Non-pigmented ciliary epithelial cell (primary cell): ENCODE measurements at regions not wholly inside any gene's neighbourhood (a gene's known extent, or its start where the extent isn't known, plus 50 kb on each side); places are given as distances from the start of the nearest gene placed in this dataset.

Source experiments
- DNase-seq: peaks from one replicate; pipeline ENCODE4 v3.0.0-alpha.2; 2010; ENCODE audit warnings: low read depth

DNA sequence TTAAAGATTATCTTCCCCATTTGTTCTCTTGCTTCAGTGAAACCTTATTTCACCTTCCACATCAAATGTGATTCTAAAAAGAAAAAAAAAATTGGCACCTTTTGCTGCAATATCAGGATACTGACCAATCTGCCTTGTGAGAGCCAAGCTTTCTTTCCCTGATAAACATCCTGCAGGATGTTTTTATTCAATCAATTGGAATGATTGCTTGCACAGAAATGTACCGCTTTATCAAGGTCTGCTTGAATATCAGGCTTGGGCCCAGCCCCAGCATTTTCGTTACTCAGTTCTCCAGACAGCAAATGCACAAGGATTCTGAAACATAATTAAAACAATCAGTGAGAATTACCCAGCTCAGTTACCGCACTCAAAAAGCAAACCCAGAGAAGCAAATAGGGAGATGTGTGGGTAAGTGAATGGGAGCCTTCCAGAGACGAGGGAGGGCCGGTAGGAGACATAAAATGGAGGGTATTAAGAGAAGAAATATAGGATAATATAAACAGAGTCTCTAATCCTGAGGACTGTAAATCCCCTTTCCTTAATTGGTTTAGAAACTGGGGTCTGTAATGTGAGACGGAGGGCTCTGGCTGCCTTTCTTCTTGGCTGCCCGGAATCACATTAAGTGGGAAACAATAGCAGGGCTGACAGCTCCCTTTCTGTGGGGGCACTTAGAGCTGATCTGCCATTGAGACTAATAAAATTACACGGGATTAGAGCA is 291.8 kb downstream of the ICOS start:
- DNase-seq, result no peak

DNA sequence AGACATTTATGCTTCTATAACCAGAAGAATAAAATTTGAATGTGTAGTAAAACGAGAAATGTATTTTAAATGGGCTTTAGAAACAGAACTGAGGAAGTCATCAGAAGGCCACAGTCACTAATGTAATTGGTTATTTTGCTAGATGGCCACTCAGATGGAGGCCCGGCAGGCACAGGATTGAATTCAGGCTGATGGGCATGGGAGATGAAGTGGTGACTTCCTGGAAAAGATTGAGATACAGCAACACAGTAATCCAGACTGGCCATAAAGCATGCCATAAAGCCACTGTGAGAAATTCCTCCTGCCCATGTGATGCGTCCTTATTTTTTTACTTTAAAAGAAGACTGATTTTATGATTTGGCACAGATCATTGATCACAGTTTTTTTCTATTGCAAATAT is 297.7 kb downstream of the ICOS start:
- DNase-seq, result no peak

DNA sequence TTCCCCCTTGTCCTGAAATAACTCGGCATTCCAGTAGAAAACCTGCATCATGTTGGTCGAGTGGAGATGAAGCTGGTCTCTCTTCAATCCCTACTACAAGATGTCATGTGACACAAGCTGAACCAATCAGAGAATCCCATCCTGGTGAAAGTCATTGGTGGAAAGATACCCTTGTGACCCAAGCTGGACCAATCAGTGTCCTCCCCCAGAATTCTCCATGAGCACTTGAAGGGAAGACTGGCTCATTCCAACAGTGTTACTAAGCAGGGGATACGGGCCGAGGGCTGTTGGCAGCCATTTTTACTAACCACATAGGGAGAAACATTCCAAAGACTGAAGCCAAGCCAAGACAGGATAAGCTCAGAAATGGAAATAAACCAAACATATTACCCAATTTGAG is 298.3 kb downstream of the ICOS start:
- no peak for DNase-seq

DNA sequence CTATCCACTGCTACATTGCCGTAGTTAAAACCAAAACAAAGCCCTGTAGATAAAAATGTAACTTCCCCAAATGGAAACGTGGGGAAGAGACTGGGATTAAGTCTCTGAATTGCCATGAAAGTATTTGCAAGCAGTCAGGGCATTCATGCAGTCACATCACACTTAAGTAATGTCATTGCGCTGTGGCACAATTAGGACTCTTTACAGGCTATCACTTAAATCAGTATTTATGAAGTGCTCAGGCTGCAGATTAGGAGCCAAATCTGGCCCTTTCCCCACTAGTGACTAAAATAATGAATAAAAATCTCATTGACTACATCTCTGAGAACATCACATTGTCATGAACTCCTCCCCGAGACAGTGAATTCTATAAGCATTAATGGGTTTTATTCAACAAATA is 300.9 kb downstream of the ICOS start:
- DNase-seq, result no peak

DNA sequence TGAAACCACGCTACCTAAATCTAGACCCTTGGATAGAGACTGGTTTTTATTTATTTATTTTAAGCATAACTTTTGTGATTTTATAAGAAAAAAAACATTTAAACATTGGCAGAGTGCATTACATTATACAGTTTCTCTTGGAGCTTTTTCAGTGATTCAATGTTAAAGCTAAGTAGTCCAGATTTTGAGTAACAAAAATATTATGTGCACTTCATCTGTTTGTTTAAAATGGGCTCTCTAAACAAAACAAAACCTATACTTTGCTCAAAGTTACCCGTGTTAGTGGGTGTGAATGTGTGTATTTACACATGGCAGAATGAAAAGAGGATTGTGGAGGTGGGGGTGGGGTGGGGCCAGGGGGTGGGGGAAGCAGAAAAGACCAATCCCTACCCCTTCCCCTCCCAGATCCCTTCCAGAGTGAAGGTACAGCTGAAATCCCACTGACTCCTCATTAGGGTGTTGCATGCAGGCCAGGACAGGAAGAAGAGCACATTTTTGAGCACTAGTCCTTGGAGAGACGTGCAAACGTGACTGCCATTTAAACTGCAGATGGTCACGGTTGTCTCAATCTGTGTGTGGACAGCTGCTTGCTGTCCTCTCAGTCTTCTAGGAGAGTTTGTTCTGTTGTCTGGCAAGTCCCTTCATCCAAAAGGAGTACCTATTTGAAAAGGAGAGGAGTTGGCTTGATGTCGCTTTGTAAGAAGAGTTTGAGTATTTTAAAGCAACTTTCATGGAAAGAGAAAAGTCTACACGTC is 303.0 kb downstream of the ICOS start:
- DNase-seq, result no peak

DNA sequence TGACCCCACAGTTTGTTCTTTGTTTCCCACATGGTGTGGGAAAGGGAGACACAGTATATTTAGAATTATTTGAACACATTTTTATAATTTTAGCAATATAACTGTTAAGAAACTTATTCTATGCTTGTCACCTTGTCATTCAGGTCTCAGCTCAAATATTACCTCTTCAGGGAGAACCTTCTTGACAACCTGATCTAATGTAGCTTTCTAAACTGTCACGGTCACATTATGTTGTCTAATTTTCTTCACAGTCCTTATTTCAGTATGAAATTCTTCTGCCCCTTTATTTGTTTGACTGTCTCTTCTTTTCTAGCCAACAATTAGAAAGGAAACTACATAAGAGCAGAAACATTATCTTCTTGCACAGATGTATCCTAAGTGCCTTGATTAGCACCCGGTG is 304.3 kb upstream of the PARD3B start:
- no peak for DNase-seq

DNA sequence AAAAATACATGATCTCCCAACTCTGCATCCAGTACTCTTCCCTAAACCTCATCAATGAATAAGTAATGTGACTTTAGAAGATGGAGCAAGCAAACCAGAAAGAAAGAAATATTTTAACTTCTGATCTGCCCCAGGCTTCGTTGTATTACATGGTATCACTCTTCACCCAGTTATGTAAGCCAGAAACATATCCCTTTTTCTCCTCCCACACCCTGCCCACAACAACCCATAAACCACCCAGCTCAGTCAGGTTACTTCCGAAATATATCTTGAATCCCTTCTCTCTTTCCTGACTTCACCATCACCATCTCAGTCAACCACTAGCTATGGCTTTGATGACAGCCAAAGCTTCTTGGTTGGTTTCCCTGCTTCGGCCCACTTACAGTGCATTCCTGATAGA is 295.8 kb upstream of the PARD3B start:
- no peak for DNase-seq

DNA sequence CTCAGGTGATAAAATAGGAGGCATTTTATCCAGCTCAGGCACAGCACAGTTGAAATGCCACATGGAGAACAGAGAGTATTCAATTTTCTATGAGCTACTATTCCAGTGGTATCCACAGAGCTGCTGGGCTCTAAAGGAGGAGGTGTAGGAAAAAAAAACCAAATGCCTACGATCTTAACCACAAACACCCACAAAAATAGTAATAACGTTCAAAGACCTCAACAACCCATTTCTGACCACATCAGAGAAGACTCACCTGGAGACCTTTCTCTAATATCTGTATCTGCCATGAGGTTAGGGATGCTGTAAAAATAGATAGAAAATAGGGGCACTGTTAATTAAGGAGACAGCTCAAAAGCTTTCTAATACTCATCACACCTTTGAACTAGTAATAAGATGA is 294.6 kb upstream of the PARD3B start:
- no peak for DNase-seq

DNA sequence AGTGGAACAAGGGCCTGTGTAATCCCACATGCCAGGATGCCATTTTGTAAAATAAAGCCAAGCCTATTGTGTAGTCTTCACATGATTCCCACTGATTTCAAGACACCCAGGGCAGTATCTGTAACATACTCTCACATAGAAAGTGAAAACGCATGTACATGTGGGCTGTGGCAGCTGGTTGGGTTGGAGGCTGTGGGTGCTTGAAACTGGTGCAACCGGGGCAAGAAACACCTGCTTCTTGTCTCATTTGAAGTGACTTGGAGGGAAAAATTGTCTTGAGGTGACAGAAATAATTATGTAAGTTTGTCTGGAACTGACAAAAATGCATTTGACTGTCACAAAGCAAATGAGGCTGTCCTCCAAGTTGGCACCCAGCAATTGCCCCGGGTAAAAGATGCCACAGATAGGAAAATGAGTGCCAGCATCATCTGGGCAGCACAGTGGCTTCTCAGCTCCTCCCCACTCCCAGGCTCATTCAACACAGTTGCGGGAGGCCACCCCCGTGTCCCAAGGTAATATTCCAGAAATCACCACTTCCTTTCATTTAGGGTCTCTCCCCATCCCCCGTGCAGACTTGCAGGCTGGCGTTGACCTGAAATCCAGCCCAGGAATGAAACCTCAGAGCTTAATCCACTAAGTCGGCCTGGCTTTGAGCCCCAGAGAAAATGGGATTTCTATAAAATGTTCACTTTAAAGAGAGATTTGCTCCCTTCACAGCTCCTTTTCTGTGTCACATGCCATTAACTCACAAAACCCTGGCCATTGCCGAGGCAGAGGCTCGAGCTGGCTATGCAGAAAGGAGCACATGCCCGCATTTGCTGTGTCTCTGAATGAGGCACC is 293.9 kb upstream of the PARD3B start:
- DNase-seq, result no peak

DNA sequence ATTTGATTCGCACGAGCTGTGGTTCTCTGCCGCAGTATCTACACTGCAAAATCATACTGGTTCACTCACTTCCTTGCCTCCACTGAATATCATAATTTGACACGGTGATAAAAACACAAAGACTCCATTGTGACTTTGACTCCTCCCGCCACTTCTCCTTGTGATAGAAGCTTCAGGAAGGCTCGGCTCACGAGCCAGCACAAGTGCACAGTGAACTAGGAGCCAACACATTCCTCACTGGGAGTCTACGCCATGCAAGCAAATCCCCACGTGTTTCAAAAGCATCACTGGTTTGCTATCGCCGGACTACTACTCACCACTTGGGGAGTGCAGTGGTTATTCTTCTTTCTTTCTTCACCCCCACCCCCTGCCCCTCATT is 293.3 kb upstream of the PARD3B start:
- no peak for DNase-seq

DNA sequence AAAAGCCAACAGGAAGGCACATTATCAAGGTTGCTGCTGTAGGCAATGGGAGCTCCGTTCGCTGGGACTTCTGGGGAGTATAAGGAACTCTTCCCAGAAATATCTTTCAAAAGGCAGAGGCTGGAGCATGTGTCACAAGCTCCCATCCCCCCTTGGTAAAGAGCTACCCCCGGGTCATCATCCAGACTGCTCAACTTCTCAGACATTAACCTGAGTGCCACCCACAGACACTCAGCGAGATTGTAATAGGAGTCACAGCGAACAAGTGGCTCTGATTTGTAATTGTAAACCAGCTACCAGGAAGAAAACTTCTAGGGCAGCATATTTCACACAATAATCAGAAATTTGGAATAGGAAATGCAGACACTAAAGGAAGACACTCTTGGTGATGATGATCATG is 290.2 kb upstream of the PARD3B start:
- DNase-seq, result no peak

DNA sequence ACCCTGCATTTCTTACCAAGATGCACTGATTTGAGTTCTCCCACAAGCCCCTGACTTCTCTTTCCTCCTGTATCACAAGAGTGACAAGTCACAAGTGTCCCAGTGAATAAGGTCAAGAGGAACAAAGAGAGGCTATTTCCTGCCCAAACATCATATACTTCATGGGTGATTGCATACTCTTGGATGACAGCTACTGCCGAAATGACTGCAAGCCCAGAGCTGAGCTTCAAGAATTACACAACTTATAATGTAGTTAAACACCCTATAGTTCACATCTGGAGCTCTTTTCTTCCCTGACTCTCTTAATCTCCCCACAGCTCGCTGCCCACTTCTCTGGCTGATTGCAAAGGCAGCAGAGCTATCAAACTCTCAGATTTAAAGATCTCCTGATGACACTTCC is 289.7 kb upstream of the PARD3B start:
- DNase-seq, result no peak

DNA sequence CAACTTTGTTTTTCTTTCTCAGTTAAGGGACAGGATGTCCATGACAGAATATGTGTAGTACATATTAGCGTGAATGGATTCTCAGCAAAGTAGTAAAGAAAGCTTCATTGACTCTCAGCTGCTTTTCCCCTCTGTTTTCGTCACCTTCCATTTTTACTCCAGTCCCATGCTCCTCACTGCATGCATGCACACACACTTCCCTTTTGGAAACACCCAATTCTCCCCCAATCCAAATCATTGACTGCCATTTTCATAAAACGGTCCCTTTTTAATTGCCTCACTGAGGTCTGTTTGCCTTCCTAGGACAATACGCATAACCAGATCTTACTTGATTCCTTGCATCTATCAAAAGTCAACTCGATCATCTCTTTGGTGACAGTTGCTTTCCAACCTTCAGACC is 287.5 kb upstream of the PARD3B start:
- DNase-seq, result no peak

DNA sequence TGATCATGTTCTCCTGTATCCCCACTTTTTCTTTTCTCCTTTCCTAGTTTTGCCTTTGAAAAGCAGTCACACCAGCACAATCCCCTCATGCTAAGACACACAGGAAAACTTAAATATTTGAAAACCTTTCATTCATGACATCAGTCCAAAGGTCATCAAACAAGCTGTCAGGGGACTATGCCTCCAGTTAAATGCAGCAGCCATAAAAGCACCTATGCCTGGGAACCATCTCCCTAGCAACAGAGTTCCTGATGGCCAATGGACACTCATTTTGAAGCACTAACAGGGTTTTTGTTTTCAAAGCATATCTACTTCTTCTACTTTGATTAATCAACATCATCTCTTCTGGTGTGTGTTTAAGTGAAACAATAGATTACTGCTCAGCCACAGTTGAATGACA is 286.4 kb upstream of the PARD3B start:
- no peak for DNase-seq

DNA sequence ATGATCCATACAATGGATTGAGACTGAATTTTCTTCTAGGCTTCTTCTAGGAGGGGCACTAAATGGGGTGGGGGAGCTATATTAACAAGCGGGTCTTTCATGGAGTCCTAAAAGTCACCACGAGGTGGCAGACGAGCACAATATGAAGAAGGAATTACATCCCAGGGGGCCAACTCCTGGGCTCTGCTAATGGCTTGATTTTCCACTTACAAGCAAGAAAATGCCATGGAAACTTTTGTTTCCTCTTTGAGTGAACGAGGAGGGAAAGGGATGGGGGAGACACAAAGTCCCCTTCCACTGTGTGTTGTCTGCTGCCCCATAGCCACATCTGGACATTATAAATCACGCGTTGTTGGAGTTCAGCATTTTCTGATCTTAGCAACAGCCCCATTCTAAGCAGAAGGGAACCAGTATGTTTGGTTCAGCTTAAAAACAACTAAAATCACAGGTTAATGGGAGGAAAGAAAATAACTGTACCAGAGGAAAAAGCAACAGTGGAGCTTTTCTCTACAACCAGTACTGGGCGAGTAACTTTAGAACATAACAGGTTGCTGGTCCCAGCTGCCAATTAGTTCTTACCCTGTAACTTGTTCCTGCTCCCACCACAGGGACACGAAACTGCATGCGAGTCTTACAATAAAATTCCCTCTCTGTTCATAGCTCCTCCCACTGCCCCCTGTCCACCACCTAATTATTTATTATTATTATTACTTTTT is 285.0 kb upstream of the PARD3B start:
- DNase-seq, result peak; percentile 32

DNA sequence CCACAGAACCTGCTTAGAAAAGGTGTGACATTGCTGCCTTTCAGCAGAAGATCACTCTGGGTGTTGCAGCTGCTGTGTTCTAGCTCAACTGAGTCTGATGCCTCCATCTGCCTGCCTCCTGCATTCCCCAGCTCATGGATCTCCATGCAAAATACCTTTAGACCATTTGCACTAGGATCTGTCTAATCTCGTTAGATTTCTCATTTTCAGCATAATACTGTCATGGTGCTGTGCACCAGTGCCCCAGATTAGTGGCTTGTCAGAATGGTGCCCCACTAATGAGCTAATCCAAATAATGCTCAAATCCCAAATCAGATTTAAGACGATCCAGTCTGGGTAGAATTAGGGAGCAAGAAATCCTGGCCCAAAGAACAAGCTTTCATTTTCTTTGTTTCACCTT is 284.4 kb upstream of the PARD3B start:
- no peak for DNase-seq

DNA sequence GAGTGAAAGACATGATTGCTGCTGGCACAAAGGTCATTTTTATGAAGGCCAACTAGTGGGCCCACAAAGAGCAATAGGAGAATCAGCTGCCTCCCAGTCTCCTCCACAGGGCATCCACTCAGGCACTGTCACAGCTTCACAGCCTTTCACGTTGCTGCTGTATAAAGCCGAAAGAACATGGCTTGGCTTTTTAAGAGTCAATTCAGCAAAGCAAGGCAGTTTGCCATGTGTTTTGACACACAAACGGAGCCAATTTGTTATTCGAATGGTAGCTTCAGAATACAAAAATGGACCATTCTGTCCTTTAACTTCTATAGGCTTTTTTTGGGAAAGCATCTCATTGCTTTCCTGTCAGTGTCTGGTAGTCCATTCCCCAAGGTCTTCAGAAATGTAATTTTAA is 283.4 kb upstream of the PARD3B start:
- no peak for DNase-seq

DNA sequence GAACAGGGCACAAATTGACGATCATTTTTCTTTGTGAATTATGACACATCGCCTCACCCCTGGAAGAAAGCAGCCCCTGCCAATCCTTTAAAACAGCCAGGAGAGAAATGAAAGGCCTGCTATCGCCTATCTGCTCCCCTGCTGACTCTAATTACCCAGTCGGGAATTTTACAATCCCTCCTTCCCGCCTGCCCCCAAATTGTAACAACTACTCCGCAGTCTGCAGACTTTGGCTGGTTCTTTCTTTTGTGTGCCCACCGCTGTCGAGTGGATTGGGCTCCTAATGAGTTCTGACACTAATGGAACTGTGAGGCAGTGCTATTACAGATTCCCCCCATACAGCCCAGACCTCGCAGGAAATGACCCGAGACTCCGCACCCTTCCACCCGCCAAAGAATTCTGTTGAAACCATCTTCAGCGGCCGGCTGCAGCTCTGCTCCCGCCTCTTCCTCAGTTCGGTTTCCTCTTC is 281.2 kb upstream of the PARD3B start:
- DNase-seq, result no peak

DNA sequence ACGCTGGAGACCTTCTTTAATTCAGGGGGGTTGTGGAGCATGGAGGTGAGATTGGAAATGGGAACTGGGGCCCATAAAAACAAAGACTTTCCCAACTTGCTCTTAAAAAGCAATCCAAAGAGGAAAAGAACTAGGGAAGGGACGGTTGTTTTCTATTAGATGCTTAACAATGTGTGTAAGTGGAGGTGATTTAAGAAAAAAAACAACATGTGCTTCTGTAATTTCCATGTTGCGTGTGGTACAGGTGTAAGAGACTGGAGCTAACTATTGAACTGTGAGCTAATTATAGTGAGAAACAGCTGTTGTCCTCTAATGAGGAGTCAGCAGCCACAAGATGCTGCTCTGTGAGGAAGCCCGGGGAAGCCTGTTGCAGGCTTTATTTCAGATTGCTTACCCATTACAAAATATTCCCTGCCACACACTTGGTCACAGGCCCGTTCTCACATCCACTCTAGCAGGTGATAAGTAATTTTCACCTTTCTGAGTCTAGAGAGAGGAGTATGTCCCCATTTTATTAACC is 280.6 kb upstream of the PARD3B start:
- DNase-seq, result no peak

DNA sequence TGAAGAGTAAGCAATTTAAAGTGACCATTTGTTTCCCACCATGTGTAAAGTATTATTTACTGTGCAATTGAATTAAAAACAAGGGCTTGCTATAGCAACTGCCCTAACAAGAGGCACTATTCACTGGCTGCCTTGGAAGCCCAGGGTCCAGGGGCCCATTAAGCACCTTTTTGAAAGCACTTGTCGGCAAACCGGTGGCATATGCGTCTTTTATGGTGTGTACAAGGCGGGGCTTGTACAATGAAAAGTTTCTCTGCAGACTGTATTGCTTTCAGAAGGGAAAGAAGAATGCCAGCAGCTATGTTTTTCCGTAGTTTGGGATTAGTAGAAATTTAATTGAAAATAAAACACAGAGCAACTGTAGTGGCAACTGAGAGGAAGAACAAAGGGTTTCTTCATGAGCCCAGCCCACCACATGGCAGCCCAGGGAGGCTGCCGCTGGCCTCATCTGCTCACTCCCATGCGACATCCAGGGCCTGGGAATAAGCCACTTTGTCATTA is 279.5 kb upstream of the PARD3B start:
- no peak for DNase-seq

DNA sequence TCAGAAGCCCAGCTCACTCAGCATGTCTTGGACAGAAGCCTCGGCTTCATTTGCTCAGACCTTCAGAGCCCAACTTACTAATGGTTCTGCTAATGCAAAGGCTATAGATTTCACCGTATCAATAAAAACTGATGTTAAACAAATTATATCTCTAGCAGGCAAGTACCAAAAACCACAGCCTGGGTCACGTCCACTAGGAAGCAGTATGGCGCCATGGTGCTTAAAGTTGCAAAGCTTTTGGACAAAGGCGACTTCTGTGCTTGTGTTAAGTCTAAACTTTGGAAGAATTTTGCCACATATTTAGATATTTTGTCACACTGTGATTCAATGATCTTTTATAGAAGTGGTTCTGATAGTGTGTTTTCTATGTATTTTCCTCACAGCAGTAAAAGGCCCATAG is 276.8 kb upstream of the PARD3B start:
- no peak for DNase-seq

DNA sequence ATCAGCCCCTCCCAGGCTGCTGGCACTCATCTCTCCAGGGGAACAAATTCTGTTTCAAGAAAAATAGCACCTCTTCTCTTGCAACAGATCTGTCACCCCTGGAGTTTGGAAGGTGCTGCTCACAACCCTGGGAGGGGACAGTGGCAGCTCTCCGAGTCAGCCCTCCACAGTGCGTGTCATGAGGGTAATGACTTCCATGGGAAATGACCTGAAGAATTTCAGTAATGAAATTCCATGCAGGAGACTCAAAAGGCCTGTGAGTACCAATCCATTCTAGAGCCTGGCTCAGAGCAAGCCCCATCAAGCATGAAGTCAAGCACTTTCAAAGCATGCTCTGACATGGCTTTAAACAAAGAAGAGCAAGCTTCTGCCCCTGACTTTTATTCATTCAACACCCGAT is 276.3 kb upstream of the PARD3B start:
- no peak for DNase-seq
